Neural progenitor cell (in vitro differentiated cells): ENCODE measurements at regions not wholly inside any gene's neighbourhood (a gene's known extent, or its start where the extent isn't known, plus 50 kb on each side); places are given as distances from the start of the nearest gene placed in this dataset.

Source experiments
- DNase-seq: peaks from one replicate; pipeline ENCODE4 v3.0.0-alpha.2; 2016; ENCODE audit warnings: low spot score
- H2AFZ ChIP-seq: fragments of 200-600 bp; sonication (generic); replicated peaks from 2 replicates; pipeline ENCODE4 v1.6.1; 2016; ENCODE audit warnings: antibody characterized with exemption
- H3F3A ChIP-seq: fragments of 200-600 bp; sonication (generic); 2 replicates; pipeline ENCODE4 v1.6.1; 2016; ENCODE audit warnings: antibody characterized with exemption, low read depth
- H3K27ac ChIP-seq: fragments of 200-600 bp; sonication (generic); 2 replicates; pipeline ENCODE4 v1.5.1; 2016; ENCODE audit warnings: mild to moderate bottlenecking
- H3K27me3 ChIP-seq: fragments of 200-600 bp; sonication (generic); 2 replicates; pipeline ENCODE4 v1.6.1; 2016; ENCODE audit warnings: mild to moderate bottlenecking, moderate library complexity
- H3K36me3 ChIP-seq: fragments of 200-600 bp; sonication (generic); 2 replicates; pipeline ENCODE4 v1.5.1; 2016
- H3K4me1 ChIP-seq: fragments of 200-600 bp; sonication (generic); 2 replicates; pipeline ENCODE4 v1.6.1; 2016; ENCODE audit warnings: mixed run types
- H3K4me2 ChIP-seq: fragments of 200-600 bp; sonication (generic); 2 replicates; pipeline ENCODE4 v1.6.1; 2016
- H3K4me3 ChIP-seq: fragments of 200-600 bp; sonication (generic); 2 replicates; pipeline ENCODE4 v1.5.1; 2016
- H3K79me2 ChIP-seq: fragments of 200-600 bp; sonication (generic); 2 replicates; pipeline ENCODE4 v1.6.1; 2016; ENCODE audit warnings: low read depth
- H3K9ac ChIP-seq: fragments of 200-600 bp; sonication (generic); 2 replicates; pipeline ENCODE4 v1.6.1; 2016
- H3K9me3 ChIP-seq: fragments of 200-600 bp; sonication (generic); 2 replicates; pipeline ENCODE4 v1.5.1; 2016; ENCODE audit warnings: low read depth
- H4K20me1 ChIP-seq: fragments of 200-600 bp; sonication (generic); 2 replicates; pipeline ENCODE4 v1.6.1; 2016; ENCODE audit warnings: low read depth
- H3K27ac Mint-ChIP-seq: 3 replicates; pipeline ENCODE4 v1.8.0; 2021; ENCODE audit warnings: mixed read lengths
- H3K27me3 Mint-ChIP-seq: 2 replicates; pipeline ENCODE4 v1.8.0; 2022; ENCODE audit warnings: low read depth, mild to moderate bottlenecking, inconsistent platforms, moderate library complexity, mixed read lengths; ENCODE audit not compliant: insufficient read depth
- H3K36me3 Mint-ChIP-seq: 3 replicates; pipeline ENCODE4 v1.8.0; 2021; ENCODE audit warnings: mixed read lengths
- H3K4me1 Mint-ChIP-seq: 3 replicates; pipeline ENCODE4 v1.8.0; 2021; ENCODE audit warnings: mixed read lengths
- H3K4me3 Mint-ChIP-seq: 3 replicates; pipeline ENCODE4 v1.8.0; 2021; ENCODE audit warnings: mild to moderate bottlenecking, moderate library complexity, mixed read lengths
- H3K9me3 Mint-ChIP-seq: 3 replicates; pipeline ENCODE4 v1.8.0; 2020; ENCODE audit warnings: mixed read lengths
- CTCF ChIP-seq: fragments of 200-600 bp; sonication (generic); IDR thresholded peaks from 2 replicates; pipeline ENCODE4 v1.5.1; 2017; ENCODE audit warnings: antibody characterized with exemption, mild to moderate bottlenecking
- EZH2 ChIP-seq: fragments of 200-600 bp; sonication (generic); IDR thresholded peaks from 2 replicates; pipeline ENCODE4 v1.6.1; 2017; ENCODE audit warnings: antibody characterized with exemption, mild to moderate bottlenecking, moderate library complexity
- EZH2phosphoT487 ChIP-seq: fragments of 200-600 bp; sonication (generic); IDR thresholded peaks from 2 replicates; pipeline ENCODE4 v1.6.1; 2017; ENCODE audit warnings: antibody characterized with exemption

DNA sequence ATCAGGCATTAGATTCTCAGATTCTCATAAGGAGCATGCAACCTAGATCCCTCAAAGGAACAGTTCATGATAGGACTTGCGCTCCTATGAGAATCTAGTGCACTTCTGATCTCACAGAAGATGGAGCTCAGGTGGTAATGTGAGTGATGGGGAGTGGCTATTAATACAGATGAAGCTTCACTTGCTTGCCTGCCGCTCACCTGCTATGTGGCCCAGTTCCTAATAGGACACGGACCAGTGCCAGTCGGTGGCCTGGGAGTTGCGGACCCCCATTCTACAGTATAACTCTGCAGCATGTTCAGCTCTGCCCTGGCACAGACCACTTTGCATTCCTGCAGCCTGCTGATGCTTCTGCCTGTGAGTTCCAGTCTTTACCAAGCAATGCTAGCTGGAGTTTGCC, 581.3 kb upstream of the KLF4 start:
- Histone ChIP-seq H3F3A (no peaks in the 10 kb centered on the region), H3K9me3 (no peaks in the 10 kb centered on the region), H3K4me2 (no peak overlapping the region), H3K27ac (no peak overlapping the region), H2AFZ (no peak overlapping the region), H4K20me1 (no peaks in the 10 kb centered on the region), H3K27me3 (no peaks in the 10 kb centered on the region), H3K36me3 (no peaks in the 10 kb centered on the region), H3K9ac (no peak overlapping the region), H3K4me3 (no peak overlapping the region), H3K4me1 (peaks cover 5% of the 10 kb centered on the region), H3K79me2 (no peaks in the 10 kb centered on the region)
- Mint-ChIP-seq H3K9me3 (peaks cover 4% of the 10 kb centered on the region), H3K27me3 (peaks cover 2% of the 10 kb centered on the region), H3K4me1 (no peaks in the 10 kb centered on the region), H3K27ac (no peak overlapping the region), H3K36me3 (no peaks in the 10 kb centered on the region), H3K4me3 (no peak overlapping the region)
- no peak for TF ChIP-seq EZH2phosphoT487
- TF ChIP-seq CTCF: no peak
- no peak for TF ChIP-seq EZH2
- DNase-seq: no peak

- Histone ChIP-seq H3K9ac (no peak overlapping the region), H3K4me2 (no peak overlapping the region), H3K9me3 (no peaks in the 10 kb centered on the region), H2AFZ (no peak overlapping the region), H3K4me1 (no peaks in the 10 kb centered on the region), H3K27me3 (no peaks in the 10 kb centered on the region), H3F3A (no peaks in the 10 kb centered on the region), H3K36me3 (no peaks in the 10 kb centered on the region), H4K20me1 (no peaks in the 10 kb centered on the region), H3K27ac (no peak overlapping the region), H3K4me3 (no peak overlapping the region), H3K79me2 (no peaks in the 10 kb centered on the region)
- TF ChIP-seq CTCF (no peak), EZH2phosphoT487 (no peak), EZH2 (no peak)
- H3K9me3 Mint-ChIP-seq: peaks cover 4% of the 10 kb centered on the region
- no peak overlapping the region for H3K4me3 Mint-ChIP-seq
- no peak overlapping the region for H3K27ac Mint-ChIP-seq
- DNase-seq: no peak
- H3K27me3 Mint-ChIP-seq: peaks cover 2% of the 10 kb centered on the region
- no peaks in the 10 kb centered on the region for H3K36me3 Mint-ChIP-seq
- no peaks in the 10 kb centered on the region for H3K4me1 Mint-ChIP-seq
Observed at GRCh38 chr9:108069991-108070390, 580.4 kb upstream of the KLF4 start.

GRCh38 chr9:108062680-108063079, 573.1 kb upstream of the KLF4 start:
- no peak overlapping the region for H3K27ac Mint-ChIP-seq

More at GRCh38 chr9:108062680-108063079, 573.1 kb upstream of the KLF4 start:
- Histone ChIP-seq H3F3A (peaks cover 8% of the 10 kb centered on the region), H3K27ac (no peak overlapping the region), H3K4me2 (no peak overlapping the region), H3K9ac (no peak overlapping the region), H2AFZ (no peak overlapping the region), H3K79me2 (no peaks in the 10 kb centered on the region), H4K20me1 (no peaks in the 10 kb centered on the region), H3K27me3 (no peaks in the 10 kb centered on the region), H3K4me3 (no peak overlapping the region), H3K36me3 (no peaks in the 10 kb centered on the region), H3K9me3 (no peaks in the 10 kb centered on the region), H3K4me1 (peaks cover 14% of the 10 kb centered on the region)
- DNase-seq: no peak
- H3K36me3 Mint-ChIP-seq: no peaks in the 10 kb centered on the region
- no peak overlapping the region for H3K4me3 Mint-ChIP-seq
- H3K4me1 Mint-ChIP-seq: peaks cover 4% of the 10 kb centered on the region
- TF ChIP-seq CTCF (no peak), EZH2phosphoT487 (no peak), EZH2 (no peak)
- H3K27me3 Mint-ChIP-seq: peaks cover 5% of the 10 kb centered on the region
- H3K9me3 Mint-ChIP-seq: peaks cover 2% of the 10 kb centered on the region
